ENCODE measurements at regions not wholly inside any gene's neighbourhood (a gene's known extent, or its start where the extent isn't known, plus 50 kb on each side); places are given as distances from the start of the nearest gene placed in this dataset.

DNA sequence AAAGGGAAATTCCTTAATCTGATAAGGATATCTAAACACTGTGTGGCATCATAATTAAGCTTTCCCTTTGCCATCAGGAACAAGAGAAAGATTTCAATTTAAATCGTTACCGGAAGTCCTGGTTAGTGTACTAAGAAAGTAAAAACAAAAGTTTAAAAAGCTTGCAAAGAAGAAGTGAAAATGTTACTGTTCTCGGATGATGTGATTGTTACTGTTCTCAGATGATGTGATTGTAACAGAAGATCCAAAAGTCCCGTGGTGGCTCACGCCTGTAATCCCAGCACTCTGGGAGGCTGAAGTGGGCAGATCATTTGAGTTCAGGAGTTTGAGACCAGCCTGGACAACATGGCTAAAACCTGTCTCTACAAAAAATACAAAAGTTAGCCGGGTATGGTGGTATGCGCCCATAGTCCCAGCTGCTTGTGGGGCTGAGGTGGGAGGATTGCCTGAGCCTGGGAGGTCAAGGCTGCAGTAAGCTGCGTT, 62.5 kb downstream of the RGS12 start:
- TF ChIP-seq POLR2A (IDR thresholded peaks at IDR 0.05; ENCODE audit: low read depth, low read length) (no peak), POLR2AphosphoS5 (IDR thresholded peaks at IDR 0.05; ENCODE audit: low read depth, low read length) (no peak), POU2F2 (IDR thresholded peaks at IDR 0.05; ENCODE audit: low read depth, low read length) (no peak), SPI1 (IDR thresholded peaks at IDR 0.05; ENCODE audit: low read depth, low read length) (peak; percentile 93)

Data from GM12891 (cell line).